HG03025 (cell line): ENCODE measurements at regions not wholly inside any gene's neighbourhood (a gene's known extent, or its start where the extent isn't known, plus 50 kb on each side); places are given as distances from the start of the nearest gene placed in this dataset.
"Not testable (repeated sequence)": the region's sequence is repeated elsewhere in the genome, so short reads cannot be mapped to it uniquely, and the experiment has no call there.

Source experiments
- ATAC-seq: cut with Tn5 transposase; IDR thresholded peaks from one replicate; pipeline ENCODE4 v1.9.1; 2021; ENCODE audit warnings: mild to moderate bottlenecking, moderate library complexity; ENCODE audit not compliant: unreplicated experiment, low FRiP score

DNA sequence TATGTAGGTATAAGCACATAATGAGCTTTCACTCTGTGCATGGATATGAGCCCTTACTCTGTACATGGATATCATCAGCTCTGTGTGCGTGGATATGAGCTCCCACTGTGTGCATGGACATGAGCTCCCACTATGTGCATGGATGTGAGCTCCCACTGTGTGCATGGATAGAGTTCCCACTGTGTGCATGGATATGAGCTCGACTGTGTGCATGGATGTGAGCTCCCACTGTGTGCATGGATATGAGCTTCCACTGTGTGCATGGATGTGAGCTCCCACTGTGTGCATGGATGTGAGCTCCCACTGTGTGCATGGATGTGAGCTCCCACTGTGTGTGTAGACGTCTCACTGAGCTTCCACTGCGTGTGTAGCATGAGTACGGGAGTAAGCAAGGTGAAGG, 149.3 kb upstream of the ALKAL2 start:
- no peak for ATAC-seq

DNA sequence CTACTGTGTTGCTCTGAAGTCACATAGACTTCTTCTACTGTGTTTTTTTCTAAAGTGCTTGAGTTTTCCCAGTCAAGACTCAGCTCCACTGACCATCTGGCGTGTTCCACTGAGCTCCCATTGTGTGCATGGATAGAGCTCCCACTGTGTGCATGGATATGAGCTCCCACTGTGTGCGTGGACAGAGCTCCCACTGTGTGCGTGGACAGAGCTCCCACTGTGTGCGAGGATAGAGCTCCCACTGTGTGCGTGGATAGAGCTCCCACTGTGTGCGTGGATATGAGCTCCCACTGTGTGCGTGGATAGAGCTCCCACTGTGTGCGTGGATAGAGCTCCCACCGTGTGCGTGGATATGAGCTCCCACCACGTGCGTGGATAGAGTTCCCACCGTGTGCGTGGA, 148.3 kb upstream of the ALKAL2 start:
- no peak for ATAC-seq

GRCh38 chr2:434625-435024, 146.7 kb upstream of the ALKAL2 start:
- no peak for ATAC-seq

DNA sequence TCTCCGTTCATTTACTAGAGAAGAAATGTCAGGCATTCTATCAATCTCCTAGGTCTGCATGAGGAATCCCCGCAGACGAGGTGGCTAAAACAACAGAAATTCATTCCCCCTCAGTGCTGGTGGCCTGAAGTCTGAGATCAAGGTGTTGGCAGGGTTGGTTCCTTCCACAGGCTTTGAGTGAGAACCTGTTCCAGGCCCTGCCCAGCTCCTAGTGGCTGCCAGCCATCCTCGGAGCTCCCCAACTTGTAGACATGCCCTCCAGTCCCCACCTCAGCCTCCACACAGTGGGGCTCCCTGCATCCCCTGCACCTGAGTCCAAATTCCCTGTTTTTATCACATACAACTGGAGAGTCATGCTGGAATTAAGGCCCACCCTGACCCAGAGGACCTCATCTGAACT, 145.3 kb upstream of the ALKAL2 start:
- ATAC-seq, result no peak

GRCh38 chr2:430291-431040, 142.6 kb upstream of the ALKAL2 start:
- ATAC-seq, result no peak

- ATAC-seq, result no peak
These were observed 141.8 kb upstream of the ALKAL2 start for GRCh38 chr2:429575-430254.

DNA sequence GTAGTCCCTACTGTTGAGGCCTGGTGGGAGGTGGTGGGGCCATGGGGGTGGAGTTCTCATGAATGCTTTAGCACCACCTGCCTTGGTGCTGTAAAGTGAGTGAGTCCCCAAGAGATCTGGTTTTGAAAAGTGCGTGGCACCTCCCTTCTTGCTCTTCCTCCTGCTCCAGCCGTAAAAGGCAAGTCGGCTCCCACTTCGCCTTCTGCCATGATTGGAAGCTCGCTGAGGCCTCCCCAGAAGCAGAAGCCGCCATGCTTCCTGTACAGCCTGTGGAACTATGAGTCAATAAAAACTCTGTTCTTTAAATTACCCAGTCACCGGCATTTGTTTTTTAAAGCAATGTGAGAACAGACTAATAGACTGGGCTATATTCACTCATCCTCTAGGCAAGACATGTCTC, 141.3 kb upstream of the ALKAL2 start:
- no peak for ATAC-seq

DNA sequence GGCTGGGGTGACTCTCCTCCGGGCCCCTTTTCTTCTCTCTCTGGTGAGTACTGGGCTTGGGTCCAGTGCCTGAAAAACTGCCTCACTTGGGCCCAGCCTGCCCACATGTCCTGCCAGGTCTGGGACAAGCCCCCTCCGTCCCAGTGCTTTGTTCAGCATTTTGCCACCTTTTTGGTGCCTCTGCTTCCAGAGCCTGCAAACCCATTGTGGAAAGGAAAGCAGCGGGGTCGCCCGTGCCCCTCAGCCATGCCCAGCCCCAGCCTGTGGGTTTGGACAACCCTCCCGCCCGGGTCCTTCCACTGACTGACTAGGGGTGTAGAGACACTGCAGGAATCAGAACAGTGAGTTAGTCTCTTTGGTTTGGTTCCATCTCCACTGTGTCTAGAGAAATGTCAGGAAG, 140.7 kb upstream of the ALKAL2 start:
- ATAC-seq, result no peak

DNA sequence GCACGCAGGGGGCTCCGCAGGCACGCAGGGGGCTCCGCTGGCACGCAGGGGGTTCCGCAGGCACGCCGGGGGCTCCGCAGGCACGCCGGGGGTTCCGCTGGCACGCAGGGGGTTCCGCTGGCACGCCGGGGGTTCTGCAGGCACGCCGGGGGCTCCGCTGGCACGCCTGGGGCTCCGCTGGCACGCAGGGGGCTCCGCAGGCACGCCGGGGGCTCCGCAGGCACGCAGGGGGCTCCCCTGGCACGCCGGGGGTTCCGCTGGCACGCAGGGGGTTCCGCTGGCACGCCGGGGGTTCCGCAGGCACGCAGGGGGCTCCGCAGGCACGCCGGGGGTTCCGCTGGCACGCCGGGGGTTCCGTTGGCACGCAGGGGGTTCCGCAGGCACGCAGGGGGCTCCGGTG, 138.8 kb upstream of the ALKAL2 start:
- ATAC-seq, result not testable (repeated sequence)

- ATAC-seq, result no peak
These were observed 138.1 kb upstream of the ALKAL2 start for GRCh38 chr2:425947-426346.

DNA sequence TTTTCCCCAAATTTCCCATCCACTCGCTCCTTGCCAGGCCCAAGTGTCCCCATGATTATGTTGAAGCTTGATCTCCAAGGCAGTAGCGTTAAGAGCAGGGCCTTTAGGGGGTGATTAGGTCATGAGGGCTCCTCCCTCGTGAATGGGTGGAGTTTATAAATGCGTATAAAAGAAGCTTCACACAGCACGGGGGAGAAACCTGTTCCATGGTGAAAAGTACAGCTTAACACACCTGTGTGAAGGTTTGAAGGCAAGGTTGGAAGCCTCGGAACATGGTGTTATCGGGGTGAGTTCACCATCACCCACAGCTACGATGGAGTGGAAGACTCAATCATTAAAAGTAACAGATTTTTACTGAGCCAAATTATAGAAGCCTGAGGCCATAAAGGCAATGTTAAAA, 137.4 kb upstream of the ALKAL2 start:
- no peak for ATAC-seq

DNA sequence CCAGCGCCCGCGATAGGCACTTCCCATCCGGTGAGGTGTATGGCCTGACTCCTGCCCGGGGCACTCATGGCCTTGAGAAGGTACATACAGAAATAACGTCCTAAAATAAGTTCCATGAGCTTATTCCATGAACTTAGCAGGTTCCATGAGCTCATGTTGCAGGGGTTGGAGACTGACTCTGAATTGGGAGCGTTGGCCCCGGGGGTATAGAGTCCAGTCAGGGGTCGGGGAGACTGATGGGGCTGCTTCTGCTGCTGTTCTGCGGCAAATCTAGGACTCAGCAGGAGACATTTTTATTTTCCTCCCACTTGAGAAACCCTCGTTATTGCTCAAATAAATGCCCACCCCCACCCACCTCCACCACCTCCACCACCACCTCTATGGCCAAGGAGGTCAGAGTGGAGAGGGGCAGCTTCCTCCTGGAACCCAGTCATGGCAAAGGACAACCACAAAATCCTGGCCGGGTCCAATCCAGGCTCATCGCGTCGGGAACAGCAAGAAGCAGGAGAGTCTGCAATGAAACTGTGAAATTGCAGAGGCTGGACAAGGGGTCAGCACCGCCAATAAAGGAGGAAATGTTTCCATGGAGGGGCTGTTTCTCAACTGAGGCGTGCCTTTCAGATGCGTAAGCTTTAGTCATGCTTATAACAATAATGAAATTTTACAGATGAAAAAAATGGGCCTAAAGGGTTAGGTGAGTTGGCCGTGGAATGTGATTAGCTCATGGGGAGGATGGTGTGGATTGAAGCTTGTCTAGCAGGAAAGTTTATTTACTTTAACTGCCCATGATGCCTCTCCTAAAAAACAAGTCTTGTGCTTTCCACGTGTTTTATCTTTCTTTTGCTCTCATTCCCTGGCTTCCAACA, 136.6 kb upstream of the ALKAL2 start:
- ATAC-seq, result no peak

GRCh38 chr2:423479-423878, 135.6 kb upstream of the ALKAL2 start:
- no peak for ATAC-seq

DNA sequence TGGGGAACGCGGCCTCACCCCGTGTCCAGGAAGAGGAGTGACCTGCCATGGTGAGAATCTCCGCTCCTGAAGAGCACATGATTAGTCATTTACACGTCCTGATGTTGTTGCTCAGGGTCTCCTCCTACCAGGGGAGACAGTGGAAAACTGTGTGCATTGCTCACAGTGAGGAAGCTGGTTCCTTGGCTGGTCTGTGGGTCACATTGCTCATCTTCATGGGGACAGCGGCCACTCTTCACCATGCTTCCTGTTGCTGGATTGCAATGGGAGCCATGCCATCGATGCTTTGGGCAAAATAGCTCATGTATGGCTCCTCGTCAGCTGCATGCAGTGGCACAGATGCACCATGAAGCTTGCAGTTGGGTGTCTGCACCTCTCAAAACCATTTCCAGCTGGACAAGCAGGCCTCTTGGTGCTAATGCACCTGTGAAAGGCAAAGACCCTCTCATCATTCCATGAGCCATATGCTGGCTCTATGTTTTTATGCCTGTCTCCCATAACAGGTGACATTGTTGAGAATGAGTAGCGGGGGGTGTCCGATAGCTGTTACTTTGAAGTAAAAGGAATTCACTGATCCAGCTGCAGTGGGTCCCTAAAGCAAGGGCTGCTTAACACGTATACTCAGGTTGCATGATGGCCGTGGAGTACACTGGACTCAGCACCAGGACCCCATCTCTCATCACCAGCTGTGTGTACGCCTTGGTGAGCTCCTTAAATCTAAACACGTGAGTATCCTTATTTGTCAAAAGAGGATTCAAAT, 135.0 kb upstream of the ALKAL2 start:
- ATAC-seq, result no peak

DNA sequence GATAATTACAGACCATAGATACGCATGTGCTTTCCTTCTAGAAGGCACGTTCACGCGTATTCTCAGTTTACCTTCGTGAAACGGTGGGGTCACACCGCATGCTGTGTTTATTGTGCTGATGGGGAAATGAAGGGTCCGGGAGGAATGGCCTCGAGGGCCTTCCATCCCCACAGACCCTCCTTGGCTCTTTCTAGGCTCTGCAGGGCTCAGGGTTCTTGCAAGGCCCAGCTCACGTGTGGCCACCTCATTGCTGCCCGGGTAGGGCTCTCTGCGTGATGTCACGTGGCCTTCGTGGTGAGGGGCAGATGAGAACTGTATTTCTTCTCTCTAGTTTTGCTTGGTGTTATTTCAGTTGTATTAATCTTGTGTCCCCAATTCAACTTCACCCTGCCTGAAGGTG, 133.5 kb upstream of the ALKAL2 start:
- no peak for ATAC-seq

DNA sequence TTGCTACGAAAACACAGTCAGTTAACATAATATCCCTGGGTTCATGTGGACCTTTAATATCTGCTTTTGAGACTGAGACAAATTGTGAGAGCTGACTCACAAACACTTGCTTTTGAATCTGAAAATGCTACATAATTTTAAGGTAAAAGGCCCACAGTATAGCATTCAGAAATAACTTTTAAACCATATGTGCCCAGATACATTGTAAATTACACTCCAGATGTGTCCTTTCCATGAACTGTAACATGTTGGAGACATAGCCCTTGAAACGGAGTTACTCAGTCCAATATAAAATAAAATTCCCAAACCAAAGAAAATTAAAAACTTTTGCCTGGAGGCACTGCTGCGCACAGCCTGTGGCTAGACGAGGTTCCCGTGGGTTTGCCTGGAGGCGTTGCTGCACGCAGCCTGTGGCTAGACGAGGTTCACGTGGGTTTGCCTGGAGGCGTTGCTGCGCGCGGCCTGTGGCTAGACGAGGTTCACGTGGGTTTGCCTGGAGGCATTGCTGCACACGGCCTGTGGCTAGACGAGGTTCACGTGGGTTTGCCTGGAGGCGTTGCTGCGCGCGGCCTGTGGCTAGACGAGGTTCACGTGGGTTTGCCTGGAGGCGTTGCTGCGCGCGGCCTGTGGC, 131.9 kb upstream of the ALKAL2 start:
- no peak for ATAC-seq

DNA sequence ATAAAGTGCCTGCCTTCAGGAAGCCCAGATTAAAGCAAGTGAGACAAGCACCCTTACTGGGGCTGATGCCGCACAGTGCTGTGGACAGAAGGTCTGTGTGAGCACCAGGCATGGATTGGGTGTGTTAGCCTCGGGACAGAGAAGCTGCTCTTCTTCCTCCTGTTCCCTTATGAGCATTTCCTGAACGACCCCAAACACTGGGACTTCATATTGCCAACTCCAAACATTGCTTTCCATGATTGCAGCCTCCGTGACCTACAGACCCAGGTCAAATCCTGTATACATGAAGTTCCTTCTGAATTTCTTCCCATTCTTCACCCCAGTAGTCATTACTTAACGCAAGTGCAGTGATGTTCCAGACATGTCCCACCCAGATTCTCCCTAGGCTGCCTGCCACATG, 129.8 kb upstream of the ALKAL2 start:
- no peak for ATAC-seq

GRCh38 chr2:417006-417405, 129.1 kb upstream of the ALKAL2 start:
- ATAC-seq, result no peak

DNA sequence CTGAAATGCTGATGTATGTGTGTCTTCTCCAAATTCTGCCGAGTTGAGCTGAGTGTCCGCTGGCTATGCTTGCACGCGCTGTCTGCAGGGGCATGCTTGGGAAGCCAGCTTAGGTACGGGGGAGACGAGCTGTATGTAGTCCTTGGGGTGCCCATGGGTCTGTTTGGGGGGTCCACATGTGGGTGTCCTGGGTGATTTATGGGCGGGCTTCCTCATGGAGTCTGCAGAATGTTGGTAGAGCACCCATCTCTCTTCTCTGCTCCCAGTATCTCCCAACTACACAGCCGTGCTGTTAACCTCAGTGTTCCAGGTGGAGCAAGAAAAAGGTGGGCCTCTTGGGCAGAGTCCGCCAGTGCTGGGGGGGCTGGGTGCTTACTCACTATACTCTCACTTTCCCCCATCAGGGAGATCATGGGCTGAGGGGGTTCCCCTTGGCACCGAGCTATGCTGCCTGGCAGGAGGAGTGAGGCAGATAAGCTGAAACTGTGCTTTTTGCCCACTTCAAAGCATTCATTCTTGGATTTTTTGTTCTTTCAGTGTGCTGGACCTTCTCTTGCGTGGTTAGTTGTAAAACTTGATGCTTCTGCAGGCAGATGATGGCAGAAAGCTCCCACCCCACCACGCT, 128.2 kb upstream of the ALKAL2 start:
- no peak for ATAC-seq

- ATAC-seq, result no peak
These were observed 121.6 kb upstream of the ALKAL2 start for GRCh38 chr2:409523-409922.
